ENCODE measurements at regions not wholly inside any gene's neighbourhood (a gene's known extent, or its start where the extent isn't known, plus 50 kb on each side); places are given as distances from the start of the nearest gene placed in this dataset.
"Not testable (repeated sequence)": the region's sequence is repeated elsewhere in the genome, so short reads cannot be mapped to it uniquely, and the experiment has no call there.

GRCh38 chr6:20335872-20336271, 65.8 kb upstream of the E2F3 start:
- H3K4me3 ChIP-seq (ENCODE audit: low read depth, low read length) = no peak overlapping the region
- no peaks in the 10 kb centered on the region for H3K4me1 ChIP-seq (ENCODE audit: insufficient read depth)
- 56% methylated on average over 4 of the region's 4 CpGs for WGBS
- H3K27ac ChIP-seq (ENCODE audit: low read depth) = no peak overlapping the region
- no peak for DNase-seq (ENCODE audit: extremely low spot score)
- no peaks in the 10 kb centered on the region for H3K36me3 ChIP-seq (ENCODE audit: insufficient read depth)

- no peak for DNase-seq (ENCODE audit: extremely low spot score)
- H3K36me3 ChIP-seq (ENCODE audit: insufficient read depth) = no peaks in the 10 kb centered on the region
- H3K27ac ChIP-seq (ENCODE audit: low read depth) = no peak overlapping the region
- 91% methylated on average over 2 of the region's 2 CpGs for WGBS
- H3K4me1 ChIP-seq (ENCODE audit: insufficient read depth) = no peaks in the 10 kb centered on the region
- no peak overlapping the region for H3K4me3 ChIP-seq (ENCODE audit: low read depth, low read length)
Measured at GRCh38 chr6:20338156-20338555, 63.5 kb upstream of the E2F3 start.

- DNase-seq (ENCODE audit: extremely low spot score) = no peak
- 83% methylated on average over 9 of the region's 9 CpGs for WGBS
- Histone ChIP-seq H3K36me3 (ENCODE audit: insufficient read depth) (no peaks in the 10 kb centered on the region), H3K27ac (ENCODE audit: low read depth) (no peak overlapping the region), H3K4me1 (ENCODE audit: insufficient read depth) (no peaks in the 10 kb centered on the region), H3K4me3 (ENCODE audit: low read depth, low read length) (no peak overlapping the region)
Measured at GRCh38 chr6:20340068-20340848, 61.4 kb upstream of the E2F3 start.

DNA sequence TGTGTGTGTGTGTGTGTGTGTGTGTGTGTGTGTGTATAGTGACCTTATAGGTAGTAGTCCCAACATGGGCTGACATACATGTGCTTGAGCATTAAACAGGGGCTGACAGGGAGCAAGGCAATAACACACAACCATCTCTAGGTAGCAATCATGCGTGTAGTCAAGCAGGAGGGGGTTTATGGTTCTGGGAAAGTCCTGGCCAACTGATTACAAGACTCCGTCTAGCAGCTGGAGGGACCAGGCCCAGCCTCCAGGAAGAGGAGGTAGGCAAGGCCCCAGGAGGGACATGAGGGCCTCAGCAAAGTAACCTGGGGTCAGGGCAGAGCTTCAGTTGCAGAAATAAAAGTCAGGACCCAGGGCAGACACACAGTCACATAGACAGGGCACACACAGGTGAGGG, 60.6 kb upstream of the E2F3 start:
- 60% methylated on average over 2 of the region's 2 CpGs for WGBS
- no peak overlapping the region for H3K4me3 ChIP-seq (ENCODE audit: low read depth, low read length)
- H3K27ac ChIP-seq (ENCODE audit: low read depth) = no peak overlapping the region
- no peak for DNase-seq (ENCODE audit: extremely low spot score)
- H3K36me3 ChIP-seq (ENCODE audit: insufficient read depth) = no peaks in the 10 kb centered on the region
- H3K4me1 ChIP-seq (ENCODE audit: insufficient read depth) = no peaks in the 10 kb centered on the region

DNA sequence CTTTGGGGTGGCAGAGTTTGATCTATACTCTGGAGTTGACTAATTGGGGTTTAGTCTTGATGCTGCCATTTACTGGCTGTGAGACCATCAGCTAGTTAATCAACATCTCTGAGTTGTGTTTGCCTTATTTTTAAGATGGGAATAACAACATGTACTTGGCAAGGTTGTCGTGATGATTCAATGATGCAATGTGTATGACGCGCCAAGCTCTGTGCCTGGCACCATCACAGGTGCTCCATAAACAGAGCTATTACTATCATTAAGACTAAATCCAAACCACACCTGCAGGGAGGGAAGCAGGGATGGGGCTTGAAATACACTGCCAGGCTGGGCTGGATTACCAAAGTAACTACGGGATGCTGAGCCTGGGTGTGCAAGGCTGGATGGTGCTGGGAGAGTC, 60.1 kb upstream of the E2F3 start:
- WGBS = 85% methylated on average over 4 of the region's 4 CpGs
- H3K4me3 ChIP-seq (ENCODE audit: low read depth, low read length) = no peak overlapping the region
- no peaks in the 10 kb centered on the region for H3K4me1 ChIP-seq (ENCODE audit: insufficient read depth)
- H3K27ac ChIP-seq (ENCODE audit: low read depth) = no peak overlapping the region
- DNase-seq (ENCODE audit: extremely low spot score) = no peak
- H3K36me3 ChIP-seq (ENCODE audit: insufficient read depth) = no peaks in the 10 kb centered on the region

- DNase-seq (ENCODE audit: extremely low spot score) = not testable (repeated sequence)
Measured at GRCh38 chr6:20346948-20347347, 54.7 kb upstream of the E2F3 start.

DNA sequence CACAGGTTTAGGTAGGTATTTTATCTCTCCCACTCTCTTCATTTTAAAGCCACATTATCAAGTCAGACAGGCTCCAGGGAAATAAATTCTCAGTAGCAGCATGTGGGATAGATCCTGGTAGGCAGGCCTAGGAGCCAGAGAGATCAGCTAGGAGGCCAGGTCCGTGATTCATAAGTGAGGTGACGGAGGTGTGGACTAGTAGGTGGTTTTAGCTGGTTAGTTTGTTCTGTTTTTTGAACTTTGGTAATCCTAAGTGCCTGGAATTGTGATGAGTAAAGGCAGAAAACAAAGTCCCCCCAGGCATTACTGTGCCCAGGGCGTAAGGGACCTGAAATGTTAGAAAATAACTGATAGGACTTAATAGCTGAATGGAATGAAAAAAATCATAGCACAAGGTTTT, 53.6 kb upstream of the E2F3 start:
- Histone ChIP-seq H3K36me3 (ENCODE audit: insufficient read depth) (no peaks in the 10 kb centered on the region), H3K4me3 (ENCODE audit: low read depth, low read length) (no peak overlapping the region), H3K27ac (ENCODE audit: low read depth) (no peak overlapping the region), H3K4me1 (ENCODE audit: insufficient read depth) (no peaks in the 10 kb centered on the region)
- DNase-seq (ENCODE audit: extremely low spot score) = no peak
- 89% methylated on average over 3 of the region's 3 CpGs for WGBS

More at GRCh38 chr6:20346948-20347347, 54.7 kb upstream of the E2F3 start:
- H3K4me1 ChIP-seq (ENCODE audit: insufficient read depth); H3K36me3 ChIP-seq (ENCODE audit: insufficient read depth); H3K27ac ChIP-seq (ENCODE audit: low read depth); H3K4me3 ChIP-seq (ENCODE audit: low read depth, low read length): not testable (repeated sequence)
- 97% methylated on average over 4 of the region's 4 CpGs for WGBS

DNA sequence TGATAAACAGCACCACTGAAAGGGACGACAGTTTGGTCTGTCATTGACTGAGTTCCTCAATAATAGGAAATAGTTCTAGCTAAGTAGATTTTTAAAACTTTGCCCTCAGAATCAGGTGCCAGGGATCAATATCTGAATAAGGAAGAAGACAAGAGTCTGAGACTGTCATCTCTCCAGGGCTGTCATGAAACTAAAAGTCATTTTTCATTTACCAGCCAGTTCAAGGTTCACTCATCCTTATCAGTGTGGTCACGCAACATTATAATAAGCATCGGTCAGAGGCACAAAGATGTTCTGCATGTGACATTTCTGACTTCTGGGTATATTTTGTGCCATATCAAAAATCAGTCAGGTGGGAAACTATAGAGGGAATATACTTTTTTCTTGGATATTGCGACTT, 52.5 kb upstream of the E2F3 start:
- Histone ChIP-seq H3K4me3 (ENCODE audit: low read depth, low read length) (no peak overlapping the region), H3K4me1 (ENCODE audit: insufficient read depth) (no peaks in the 10 kb centered on the region), H3K36me3 (ENCODE audit: insufficient read depth) (no peaks in the 10 kb centered on the region), H3K27ac (ENCODE audit: low read depth) (no peak overlapping the region)
- 87% methylated on average over 4 of the region's 4 CpGs for WGBS
- DNase-seq (ENCODE audit: extremely low spot score) = no peak

DNA sequence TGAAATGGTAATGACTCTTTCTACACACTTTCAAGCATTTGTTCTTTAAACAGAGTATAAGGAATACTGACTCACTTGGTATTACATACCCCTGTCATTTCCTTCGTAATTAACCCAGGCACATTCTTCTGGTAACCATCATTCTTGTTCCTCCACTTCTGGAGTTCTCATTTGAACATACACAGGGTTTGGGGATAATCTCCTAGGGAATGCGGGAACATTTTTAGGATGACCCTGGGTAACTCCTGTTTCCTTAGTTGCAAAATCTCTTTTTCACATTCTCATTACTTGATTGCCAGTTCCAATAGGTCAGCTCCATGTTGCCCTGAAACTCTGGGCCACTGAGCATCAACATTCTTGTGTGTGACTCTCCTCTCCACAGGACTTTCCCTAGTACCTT, 51.5 kb upstream of the E2F3 start:
- H3K4me3 ChIP-seq (ENCODE audit: low read depth, low read length) = no peak overlapping the region
- no peaks in the 10 kb centered on the region for H3K36me3 ChIP-seq (ENCODE audit: insufficient read depth)
- no peak overlapping the region for H3K27ac ChIP-seq (ENCODE audit: low read depth)
- DNase-seq (ENCODE audit: extremely low spot score) = no peak
- 85% methylated on average over 2 of the region's 2 CpGs for WGBS
- H3K4me1 ChIP-seq (ENCODE audit: insufficient read depth) = no peaks in the 10 kb centered on the region

DNA sequence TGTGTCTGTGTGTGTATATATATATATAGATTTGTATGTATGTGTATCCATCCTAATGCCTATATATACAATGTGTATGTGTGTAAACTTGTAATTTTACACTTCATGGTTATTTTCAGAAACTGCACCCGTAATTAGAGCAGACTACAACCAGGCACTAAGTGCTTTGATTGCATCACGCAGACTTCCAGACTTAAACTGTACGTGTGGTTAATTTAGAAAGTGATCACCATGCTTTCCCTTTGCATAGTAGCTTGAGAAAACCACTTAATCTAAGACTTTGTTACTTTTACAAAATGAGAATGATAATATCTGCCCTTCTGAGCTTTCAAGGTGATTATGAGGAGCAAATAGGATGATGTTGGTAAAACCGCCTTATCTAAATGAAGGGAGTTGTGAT, 50.1 kb upstream of the E2F3 start:
- WGBS = 81% methylated on average over 4 of the region's 4 CpGs
- Histone ChIP-seq H3K4me3 (ENCODE audit: low read depth, low read length) (no peak overlapping the region), H3K27ac (ENCODE audit: low read depth) (no peak overlapping the region), H3K4me1 (ENCODE audit: insufficient read depth) (no peaks in the 10 kb centered on the region), H3K36me3 (ENCODE audit: insufficient read depth) (no peaks in the 10 kb centered on the region)
- no peak for DNase-seq (ENCODE audit: extremely low spot score)

Measured in urinary bladder (tissue), 3 donors.